Peyer's patch (tissue), 4 donors: ENCODE measurements at regions not wholly inside any gene's neighbourhood (a gene's known extent, or its start where the extent isn't known, plus 50 kb on each side); places are given as distances from the start of the nearest gene placed in this dataset.
"Not testable (repeated sequence)": the region's sequence is repeated elsewhere in the genome, so short reads cannot be mapped to it uniquely, and the experiment has no call there.

Experiments
- CTCF ChIP-seq, 6 experiments: fragments of 450-650 bp in 4 of 6; fragments of 200-600 bp in 2 of 6; sonication (generic) in 1 of 6; IDR thresholded peaks; one replicate each; pipeline ENCODE4 v1.5.1; 2017 to 2019; ENCODE audit warnings: antibody characterized with exemption in 6 of 6, mild to moderate bottlenecking in 3 of 6, moderate library complexity in 1 of 6
- POLR2A ChIP-seq, 2 donors: fragments of 450-650 bp; IDR thresholded peaks; one replicate each; pipeline ENCODE4 v1.5.1; 2017; ENCODE audit warnings: antibody characterized with exemption in 2 of 2, mild to moderate bottlenecking in 2 of 2, moderate library complexity in 2 of 2

- not testable (repeated sequence) for TF ChIP-seq CTCF, POLR2A (IDR thresholded peaks at IDR 0.05)
Observed at GRCh38 chr9:40111571-40111970, 756.1 kb downstream of the SPATA31A1 start.
